Activated CD4-positive, alpha-beta T cell treated with anti-CD3 and anti-CD28 coated beads, Interleukin-2, amount 10 ng/mL, durations not matched to agents 7 days and 5 days (primary cell): ENCODE measurements at regions not wholly inside any gene's neighbourhood (a gene's known extent, or its start where the extent isn't known, plus 50 kb on each side); places are given as distances from the start of the nearest gene placed in this dataset.
"Not testable (repeated sequence)": the region's sequence is repeated elsewhere in the genome, so short reads cannot be mapped to it uniquely, and the experiment has no call there.

Source experiments
- CTCF ChIA-PET: fragments of 350-600 bp; sonication (Branson Sonifier 250); formaldehyde crosslinking; loops from one replicate; lab custom pipeline; 2021; ENCODE audit warnings: antibody characterized with exemption; lab: Charles Lee
- POLR2A ChIA-PET: fragments of 350-600 bp; sonication (Branson Sonifier 250); formaldehyde crosslinking; loops from one replicate; lab custom pipeline; 2021; ENCODE audit warnings: antibody characterized with exemption; lab: Charles Lee
- DNase-seq: peaks from one replicate; pipeline ENCODE4 v3.0.0-alpha.2; 2020
- H3K27ac Mint-ChIP-seq: one replicate; pipeline ENCODE4 v1.8.0; 2021; ENCODE audit warnings: mild to moderate bottlenecking, moderate library complexity, mixed read lengths
- H3K27me3 Mint-ChIP-seq: one replicate; pipeline ENCODE4 v1.8.0; 2021; ENCODE audit warnings: mixed read lengths
- H3K36me3 Mint-ChIP-seq: one replicate; pipeline ENCODE4 v1.8.0; 2021; ENCODE audit warnings: low read depth, mixed read lengths
- H3K4me1 Mint-ChIP-seq: one replicate; pipeline ENCODE4 v1.8.0; 2021; ENCODE audit warnings: mixed read lengths
- H3K4me3 Mint-ChIP-seq: one replicate; pipeline ENCODE4 v1.8.0; 2021; ENCODE audit warnings: mild to moderate bottlenecking, moderate library complexity, mixed read lengths
- H3K9me3 Mint-ChIP-seq: one replicate; pipeline ENCODE4 v1.8.0; 2021; ENCODE audit warnings: mixed read lengths

GRCh38 chr16:29340235-29340634, 66.3 kb downstream of the NPIPB11 start:
- H3K4me1 Mint-ChIP-seq, H3K27ac Mint-ChIP-seq, CTCF ChIA-PET, DNase-seq, H3K27me3 Mint-ChIP-seq, H3K9me3 Mint-ChIP-seq, H3K36me3 Mint-ChIP-seq, POLR2A ChIA-PET, H3K4me3 Mint-ChIP-seq: not testable (repeated sequence)

GRCh38 chr16:29338821-29339700, 67.5 kb downstream of the NPIPB11 start:
- H3K27ac Mint-ChIP-seq, H3K4me3 Mint-ChIP-seq, POLR2A ChIA-PET, DNase-seq, H3K9me3 Mint-ChIP-seq, H3K4me1 Mint-ChIP-seq, H3K36me3 Mint-ChIP-seq, H3K27me3 Mint-ChIP-seq, CTCF ChIA-PET: not testable (repeated sequence)

- H3K27ac Mint-ChIP-seq, H3K36me3 Mint-ChIP-seq, POLR2A ChIA-PET, H3K27me3 Mint-ChIP-seq, H3K4me3 Mint-ChIP-seq, DNase-seq, H3K4me1 Mint-ChIP-seq, H3K9me3 Mint-ChIP-seq, CTCF ChIA-PET: not testable (repeated sequence)
These were observed 69.1 kb downstream of the NPIPB11 start for GRCh38 chr16:29337385-29337901.

- H3K4me1 Mint-ChIP-seq, H3K27me3 Mint-ChIP-seq, H3K4me3 Mint-ChIP-seq, H3K27ac Mint-ChIP-seq, POLR2A ChIA-PET, H3K9me3 Mint-ChIP-seq, DNase-seq, H3K36me3 Mint-ChIP-seq, CTCF ChIA-PET: not testable (repeated sequence)
These were observed 71.0 kb downstream of the NPIPB11 start for GRCh38 chr16:29335549-29335846.

GRCh38 chr16:29334776-29335548, 71.5 kb downstream of the NPIPB11 start:
- H3K36me3 Mint-ChIP-seq, H3K27me3 Mint-ChIP-seq, CTCF ChIA-PET, POLR2A ChIA-PET, H3K9me3 Mint-ChIP-seq, H3K4me3 Mint-ChIP-seq, H3K27ac Mint-ChIP-seq, H3K4me1 Mint-ChIP-seq, DNase-seq: not testable (repeated sequence)

GRCh38 chr16:29333492-29334097, 72.9 kb downstream of the NPIPB11 start:
- H3K36me3 Mint-ChIP-seq, CTCF ChIA-PET, H3K4me3 Mint-ChIP-seq, POLR2A ChIA-PET, H3K27ac Mint-ChIP-seq, H3K9me3 Mint-ChIP-seq, DNase-seq, H3K27me3 Mint-ChIP-seq, H3K4me1 Mint-ChIP-seq: not testable (repeated sequence)

GRCh38 chr16:29330623-29331022, 75.9 kb downstream of the NPIPB11 start:
- DNase-seq, H3K27me3 Mint-ChIP-seq, H3K4me1 Mint-ChIP-seq, H3K27ac Mint-ChIP-seq, H3K36me3 Mint-ChIP-seq, POLR2A ChIA-PET, H3K4me3 Mint-ChIP-seq, H3K9me3 Mint-ChIP-seq, CTCF ChIA-PET: not testable (repeated sequence)

- CTCF ChIA-PET, DNase-seq, H3K4me3 Mint-ChIP-seq, POLR2A ChIA-PET, H3K4me1 Mint-ChIP-seq, H3K36me3 Mint-ChIP-seq, H3K27me3 Mint-ChIP-seq, H3K27ac Mint-ChIP-seq, H3K9me3 Mint-ChIP-seq: not testable (repeated sequence)
These were observed 78.0 kb downstream of the NPIPB11 start for GRCh38 chr16:29328528-29328927.

- H3K27ac Mint-ChIP-seq = peak overlapping the region; percentile 13
- DNase-seq, H3K27me3 Mint-ChIP-seq, H3K4me3 Mint-ChIP-seq, H3K4me1 Mint-ChIP-seq, H3K36me3 Mint-ChIP-seq, POLR2A ChIA-PET, CTCF ChIA-PET, H3K9me3 Mint-ChIP-seq: not testable (repeated sequence)
These were observed 78.7 kb downstream of the NPIPB11 start for GRCh38 chr16:29327631-29328408.

GRCh38 chr16:29326164-29327125, 80.1 kb downstream of the NPIPB11 start:
- H3K27me3 Mint-ChIP-seq, DNase-seq, H3K36me3 Mint-ChIP-seq, H3K9me3 Mint-ChIP-seq, POLR2A ChIA-PET, H3K27ac Mint-ChIP-seq, H3K4me3 Mint-ChIP-seq, H3K4me1 Mint-ChIP-seq, CTCF ChIA-PET: not testable (repeated sequence)

GRCh38 chr16:29323725-29324124, 82.8 kb downstream of the NPIPB11 start:
- H3K4me1 Mint-ChIP-seq, CTCF ChIA-PET, DNase-seq, H3K9me3 Mint-ChIP-seq, H3K36me3 Mint-ChIP-seq, POLR2A ChIA-PET, H3K4me3 Mint-ChIP-seq, H3K27me3 Mint-ChIP-seq: not testable (repeated sequence)
- H3K27ac Mint-ChIP-seq = peak overlapping the region; percentile 41

- ChIA-PET POLR2A (no interaction called here), CTCF (no interaction called here)
- Mint-ChIP-seq H3K4me3 (no peak overlapping the region), H3K9me3 (no peaks in the 10 kb centered on the region), H3K36me3 (no peaks in the 10 kb centered on the region), H3K4me1 (peaks cover 11% of the 10 kb centered on the region), H3K27ac (no peak overlapping the region), H3K27me3 (peaks cover 2% of the 10 kb centered on the region)
- no peak for DNase-seq
These were observed 84.9 kb downstream of the NPIPB11 start for GRCh38 chr16:29321585-29321984.
